ENCODE measurements at regions not wholly inside any gene's neighbourhood (a gene's known extent, or its start where the extent isn't known, plus 50 kb on each side); places are given as distances from the start of the nearest gene placed in this dataset.

DNA sequence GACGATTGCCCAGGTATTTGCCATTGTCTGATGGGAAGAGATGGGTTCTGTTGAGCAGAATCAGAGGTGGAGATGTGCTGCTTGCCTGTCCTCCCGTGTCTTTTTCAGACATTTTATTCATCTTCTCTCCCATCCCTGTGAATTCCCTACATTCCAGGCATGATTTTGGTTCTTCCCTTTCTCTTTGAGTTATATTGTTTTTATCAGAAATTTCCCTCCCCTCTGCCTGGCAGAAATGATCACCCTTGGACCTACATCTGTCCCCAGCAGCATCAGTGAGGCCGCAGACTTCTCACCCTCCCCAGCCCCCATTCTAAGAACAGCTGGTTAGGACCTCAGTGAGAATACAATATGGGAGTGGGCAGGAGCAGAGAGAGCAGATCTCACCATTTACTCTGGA is 640.2 kb downstream of the CCDC171 start:
- no peak for DNase-seq (ENCODE audit: low read depth in 2 of 2, low spot score in 1 of 2)

DNA sequence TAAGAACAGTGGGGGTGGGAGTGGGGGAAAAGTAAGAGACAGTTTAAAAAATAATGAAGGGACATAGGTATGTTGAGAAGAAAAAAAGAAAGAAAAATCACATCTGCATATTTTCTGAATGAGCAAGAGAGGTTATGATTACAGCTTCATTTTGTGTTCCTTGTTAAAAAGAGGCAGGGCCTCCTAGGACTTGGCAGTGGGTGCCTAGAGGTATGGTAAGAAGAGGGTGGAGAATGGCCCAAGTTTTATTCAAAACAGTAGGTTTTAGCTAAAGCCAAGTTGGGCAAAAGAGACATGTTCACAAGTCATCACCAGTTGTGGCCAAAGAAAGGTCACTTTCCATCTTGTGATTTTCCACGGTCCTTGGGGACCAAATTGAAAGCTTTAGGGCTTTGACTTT is 643.4 kb downstream of the CCDC171 start:
- DNase-seq (ENCODE audit: low read depth in 2 of 2, low spot score in 1 of 2), result no peak

DNA sequence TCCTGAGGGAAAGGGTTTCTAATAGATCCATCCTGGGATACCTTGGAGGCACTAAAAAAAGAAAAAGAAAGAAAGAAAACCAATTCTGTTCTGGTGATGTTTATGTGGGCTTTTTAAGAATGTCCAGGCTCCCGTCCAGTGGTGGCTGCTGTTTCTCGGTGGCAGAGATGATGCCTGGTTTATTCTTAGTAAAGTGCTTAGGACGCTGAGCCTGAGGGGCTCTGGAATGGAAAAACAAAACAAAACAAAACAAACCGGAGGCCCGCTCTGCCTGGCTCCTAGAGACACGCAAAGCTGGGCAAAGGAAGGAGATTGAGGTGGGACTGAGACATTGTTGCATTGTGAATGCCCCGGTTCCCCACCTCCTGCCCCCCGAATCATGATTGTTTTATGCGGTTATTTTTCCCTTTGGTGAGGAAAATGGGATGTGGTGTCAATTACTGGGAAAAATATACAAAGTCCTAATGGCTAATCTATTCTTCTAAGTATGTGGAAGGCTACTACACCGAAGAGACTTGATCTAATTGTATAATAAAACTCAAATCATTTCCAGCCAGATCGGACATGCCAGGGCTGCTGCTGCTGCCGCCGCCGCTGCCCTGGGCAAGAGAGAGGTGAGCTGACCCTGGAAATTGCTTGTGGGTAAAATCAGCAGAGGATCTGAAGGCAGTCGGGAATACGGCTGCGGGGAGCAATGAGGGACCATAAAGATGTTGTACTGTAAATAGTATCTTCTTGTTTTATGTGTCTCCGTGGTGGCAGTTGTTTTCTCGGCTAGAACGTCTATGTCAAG is 644.9 kb downstream of the CCDC171 start:
- DNase-seq (ENCODE audit: low read depth in 2 of 2, low spot score in 1 of 2), result no peak

GRCh38 chr9:16198996-16199395 is 646.2 kb downstream of the CCDC171 start:
- DNase-seq (ENCODE audit: low read depth in 2 of 2, low spot score in 1 of 2), result no peak

GRCh38 chr9:16202221-16202620 is 649.4 kb downstream of the CCDC171 start:
- no peak for DNase-seq (ENCODE audit: low read depth in 2 of 2, low spot score in 1 of 2)

DNA sequence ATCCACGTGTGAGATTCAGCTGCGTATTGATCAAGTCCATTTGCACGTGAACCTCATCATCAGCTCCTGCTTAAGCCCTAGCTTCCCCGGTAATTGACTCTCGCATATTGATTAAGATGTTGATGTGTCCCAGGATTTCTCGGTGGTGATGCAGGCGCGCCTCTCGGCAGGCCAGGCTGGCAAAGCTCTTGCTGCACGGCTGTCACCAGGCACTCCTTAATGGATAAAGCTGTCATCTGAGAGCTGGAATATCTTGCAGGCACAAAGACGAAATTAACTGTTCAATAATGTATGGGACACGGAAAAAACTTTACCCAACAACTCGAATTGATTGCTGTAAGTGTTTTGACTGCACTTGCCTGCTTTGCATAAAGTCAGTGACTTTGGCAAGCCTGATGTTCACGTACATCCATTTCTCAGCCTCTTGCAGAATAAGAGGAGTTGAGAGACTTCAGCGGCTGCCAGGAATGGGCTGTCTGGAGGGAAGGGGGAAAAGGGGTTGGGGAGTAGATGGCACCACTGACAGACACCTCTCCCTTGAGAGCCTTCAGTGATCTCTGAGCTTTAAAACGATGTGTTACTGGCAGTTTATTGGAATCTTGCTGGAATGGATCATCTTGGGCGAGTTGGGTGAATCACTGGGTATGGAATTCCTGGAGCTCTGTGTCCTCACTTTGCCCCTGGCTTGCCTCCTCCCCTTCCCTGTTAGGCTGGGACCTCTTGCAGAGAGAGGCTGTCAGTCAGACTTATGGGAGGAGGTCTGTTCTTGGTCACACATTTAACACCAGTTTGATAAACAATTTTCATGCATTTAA is 650.3 kb downstream of the CCDC171 start:
- no peak for DNase-seq (ENCODE audit: low read depth in 2 of 2, low spot score in 1 of 2)

- no peak for DNase-seq (ENCODE audit: low read depth in 2 of 2, low spot score in 1 of 2)
These were observed 651.1 kb downstream of the CCDC171 start for GRCh38 chr9:16203729-16204573.

DNA sequence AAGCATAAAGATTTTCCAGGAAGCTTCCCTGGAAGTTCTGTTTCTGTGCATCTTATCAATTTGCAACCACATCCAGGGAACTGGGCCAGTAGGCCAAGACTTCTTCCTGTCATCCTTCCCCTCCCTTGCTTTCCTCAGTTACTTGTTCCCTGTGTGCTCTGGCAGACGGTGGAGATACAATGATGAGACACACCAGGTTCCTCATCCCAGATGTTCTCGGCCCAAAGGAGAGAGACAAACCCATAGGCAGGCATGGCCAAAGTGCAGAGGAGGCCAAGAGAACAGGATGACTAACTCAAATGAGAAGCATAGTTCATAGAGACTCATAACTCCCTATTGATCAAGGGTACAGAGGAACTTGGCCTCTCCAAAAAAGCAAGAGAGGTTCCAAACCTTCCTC is 652.6 kb downstream of the CCDC171 start:
- DNase-seq (ENCODE audit: low read depth in 2 of 2, low spot score in 1 of 2), result no peak

DNA sequence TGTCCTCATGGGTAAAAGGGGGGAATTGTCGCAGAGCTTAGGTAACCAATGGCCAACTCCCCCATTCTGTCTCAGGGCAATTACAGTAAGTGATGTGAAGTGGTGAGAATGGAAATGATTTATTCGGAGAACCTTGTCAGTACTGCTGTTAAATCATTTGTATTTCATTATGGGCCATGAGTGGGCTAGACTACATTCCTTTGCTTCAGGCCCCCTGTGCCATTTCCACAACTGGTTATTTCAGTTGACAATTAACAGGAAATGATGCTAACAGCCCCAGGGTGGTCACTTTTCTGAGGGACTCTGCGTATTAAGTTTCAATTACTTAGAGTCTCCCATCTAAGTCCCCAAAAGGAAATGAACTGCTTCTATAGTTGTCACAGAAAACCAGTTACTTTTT is 653.7 kb downstream of the CCDC171 start:
- no peak for DNase-seq (ENCODE audit: low read depth in 2 of 2, low spot score in 1 of 2)

GRCh38 chr9:16207161-16207560 is 654.3 kb downstream of the CCDC171 start:
- DNase-seq (ENCODE audit: low read depth in 2 of 2, low spot score in 1 of 2), result no peak

GRCh38 chr9:16210440-16210839 is 657.6 kb downstream of the CCDC171 start:
- no peak for DNase-seq (ENCODE audit: low read depth in 2 of 2, low spot score in 1 of 2)

DNA sequence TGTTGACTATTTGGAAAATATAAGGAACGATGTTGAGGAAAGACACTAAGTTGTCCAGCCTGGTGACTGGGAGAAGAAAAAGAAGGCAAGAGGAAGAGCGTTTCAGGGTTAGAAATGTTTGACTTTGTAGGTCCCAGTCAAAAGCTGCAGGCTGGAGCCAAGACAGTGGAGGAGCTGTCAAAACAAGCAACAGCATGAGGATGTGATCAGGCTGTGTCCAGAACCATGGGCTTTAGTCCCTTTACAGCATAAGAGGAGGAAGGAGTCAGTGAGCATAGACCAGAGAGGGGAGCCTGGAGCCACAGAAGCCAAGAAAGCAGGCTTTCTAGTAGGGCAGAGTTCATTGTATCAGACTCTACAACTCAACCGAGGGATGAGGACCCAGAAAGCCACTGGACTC is 658.5 kb downstream of the BNC2 start:
- DNase-seq (ENCODE audit: low read depth in 2 of 2, low spot score in 1 of 2), result no peak

GRCh38 chr9:16213781-16214515 is 656.5 kb downstream of the BNC2 start:
- DNase-seq (ENCODE audit: low read depth in 2 of 2, low spot score in 1 of 2), result no peak

DNA sequence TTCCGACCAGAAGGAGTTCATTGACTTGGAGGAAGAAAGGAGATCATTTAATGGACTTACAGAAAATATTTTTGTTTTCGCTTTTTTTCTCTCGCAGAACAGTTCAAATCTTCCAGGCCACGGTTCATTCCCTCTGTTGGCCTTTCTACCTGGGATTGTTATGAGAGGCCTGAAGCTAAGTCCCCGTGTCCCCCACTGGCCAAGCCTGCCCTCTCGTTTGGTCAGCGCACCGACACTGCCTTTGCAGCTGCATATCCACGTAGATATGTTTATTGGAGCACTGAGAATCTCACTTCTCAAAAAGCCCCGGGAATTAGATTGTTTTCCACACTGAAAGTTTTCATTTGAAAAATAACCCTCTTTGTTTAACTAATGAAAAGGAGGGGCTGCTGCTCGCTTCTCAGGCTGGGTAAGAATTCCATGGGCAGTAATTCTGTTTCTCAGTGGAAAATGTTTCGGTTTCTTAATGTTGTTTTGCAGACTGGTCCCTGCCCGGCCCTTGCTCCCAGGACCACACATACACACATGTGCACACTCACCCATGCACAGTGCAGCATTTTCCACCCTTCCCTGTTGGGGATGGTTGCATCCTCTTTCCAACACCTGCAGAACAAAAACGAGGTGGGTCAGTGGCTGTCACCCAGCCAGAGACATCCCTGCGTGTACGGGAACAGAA is 655.7 kb downstream of the BNC2 start:
- DNase-seq (ENCODE audit: low read depth in 2 of 2, low spot score in 1 of 2), result no peak

- DNase-seq (ENCODE audit: low read depth in 2 of 2, low spot score in 1 of 2), result no peak
These were observed 655.2 kb downstream of the BNC2 start for GRCh38 chr9:16215353-16215680.

- DNase-seq (ENCODE audit: low read depth in 2 of 2, low spot score in 1 of 2), result no peak
These were observed 652.3 kb downstream of the BNC2 start for GRCh38 chr9:16217943-16218701.

DNA sequence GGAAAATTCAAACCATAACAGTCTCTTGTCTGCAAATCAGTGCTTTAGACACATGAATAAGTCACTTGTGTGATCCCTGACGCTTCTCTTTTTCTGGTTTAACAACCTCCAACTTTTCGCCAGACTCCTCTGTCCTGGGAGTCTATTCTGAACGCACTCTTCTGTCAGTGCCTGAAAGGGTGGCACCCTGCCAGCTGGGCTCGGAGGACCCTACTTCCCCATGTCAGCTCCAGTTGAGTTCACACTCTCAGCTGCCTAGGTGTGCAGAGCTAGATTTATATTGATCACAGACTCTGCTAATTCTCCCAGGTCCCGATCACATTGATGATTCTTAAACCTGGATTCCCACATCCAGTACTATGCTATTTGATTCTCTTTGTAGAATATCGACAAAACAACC is 649.1 kb downstream of the BNC2 start:
- no peak for DNase-seq (ENCODE audit: low read depth in 2 of 2, low spot score in 1 of 2)

- DNase-seq (ENCODE audit: low read depth in 2 of 2, low spot score in 1 of 2), result no peak
These were observed 648.5 kb downstream of the BNC2 start for GRCh38 chr9:16221822-16222547.

Measured in stimulated activated CD8-positive, alpha-beta memory T cell treated with anti-CD3 and anti-CD28 coated beads, Interleukin-4, amount 100 ng/mL, for 1 hour (primary cell).